Fibroblast of skin of left quadriceps (primary cell): ENCODE measurements at regions not wholly inside any gene's neighbourhood (a gene's known extent, or its start where the extent isn't known, plus 50 kb on each side); places are given as distances from the start of the nearest gene placed in this dataset.

Experiments
- DNase-seq, 2 experiments: peaks; one replicate each; pipeline ENCODE4 v3.0.0-alpha.2; 2013; ENCODE audit warnings: low read depth in 2 of 2

DNA sequence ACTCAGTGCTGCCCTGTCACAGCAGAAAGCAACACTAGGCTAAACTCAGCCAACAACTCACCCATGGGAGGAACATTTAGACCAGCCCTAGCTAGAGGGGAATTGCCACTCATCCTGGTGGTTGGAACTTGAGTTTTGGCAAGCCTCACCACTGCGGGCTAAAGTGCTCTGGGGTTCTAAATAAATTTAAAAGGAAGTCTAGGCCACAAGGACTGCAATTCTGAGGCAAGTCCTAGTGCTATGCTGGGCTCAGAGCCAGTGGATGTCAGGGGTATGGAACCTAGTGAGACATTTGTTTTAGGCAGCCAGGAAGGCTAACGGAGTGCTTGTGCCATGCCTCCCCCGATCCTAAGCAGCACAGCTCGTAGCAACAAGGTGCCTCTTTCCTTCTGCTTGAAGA is 78.0 kb downstream of the RGS13 start:
- no peak for DNase-seq

DNA sequence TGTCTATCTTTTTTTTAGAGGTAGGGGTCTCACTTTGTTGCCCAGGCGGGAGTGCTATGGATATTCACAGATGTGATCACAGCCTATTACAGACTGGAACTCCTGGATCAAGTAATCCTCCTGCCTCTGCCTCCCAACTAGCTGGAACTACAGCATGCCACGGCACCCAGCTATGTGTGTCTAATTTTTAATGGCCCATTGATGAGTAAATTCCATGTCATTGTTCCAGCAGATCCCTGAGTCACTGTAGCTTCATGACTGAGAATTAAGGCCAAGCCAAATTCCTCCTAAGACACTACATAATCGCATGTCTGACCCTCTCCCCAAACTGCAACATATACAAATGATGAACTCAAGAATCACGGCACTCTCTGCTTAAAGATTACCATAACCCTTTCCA is 84.2 kb upstream of the RGS2 start:
- DNase-seq = peak in 1 of 2 experiments; percentile 32

DNA sequence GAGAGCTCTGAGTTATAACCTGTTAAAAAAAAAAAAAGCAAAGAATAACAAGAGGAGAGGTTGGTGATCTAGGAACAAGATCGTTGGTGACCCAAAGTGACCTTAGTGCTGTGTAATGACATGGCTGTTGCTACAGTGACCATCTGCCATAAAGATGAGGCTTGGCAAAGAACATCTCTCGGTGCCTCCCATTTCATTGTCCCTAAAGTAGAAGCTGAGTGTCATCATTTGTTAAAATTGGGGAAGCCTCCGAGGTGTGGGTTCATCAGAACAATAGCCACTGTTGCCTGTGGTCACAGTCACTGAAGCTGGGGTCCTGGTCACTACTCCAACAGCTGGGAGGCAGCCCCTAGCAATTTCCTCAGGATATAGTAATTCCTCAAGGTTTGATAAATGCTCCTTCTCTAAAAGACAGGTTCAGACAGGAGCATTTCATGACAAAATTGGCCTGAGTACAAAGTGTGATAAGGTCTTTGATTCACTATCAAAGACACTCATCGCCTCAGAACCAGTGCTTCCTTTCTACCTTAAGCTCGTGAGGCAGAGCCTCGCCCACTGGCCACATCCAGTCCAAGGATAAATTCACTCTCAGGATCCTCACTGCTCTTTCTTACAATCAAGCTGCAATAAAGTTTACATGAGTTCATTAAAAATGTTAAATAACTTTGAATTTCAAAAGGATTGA is 81.9 kb upstream of the RGS2 start:
- DNase-seq = no peak

DNA sequence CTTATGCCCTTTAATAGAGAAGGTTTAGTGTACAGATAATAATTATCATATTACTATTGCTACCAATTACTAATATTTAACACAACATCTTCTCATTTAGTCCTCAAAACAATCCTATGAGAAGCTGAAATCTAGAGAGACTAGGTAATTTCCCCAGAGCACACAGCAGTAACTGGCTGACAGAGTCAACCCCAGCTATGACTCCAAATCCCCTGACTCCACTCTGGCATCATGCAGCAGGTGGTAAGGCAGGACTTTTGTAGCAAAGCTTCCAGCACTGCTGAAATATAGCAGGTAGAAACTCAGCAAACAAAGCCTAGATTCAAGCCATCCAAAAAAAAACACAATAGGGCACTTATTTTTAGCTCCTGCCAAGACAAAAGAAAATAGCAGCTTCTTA is 79.3 kb upstream of the RGS2 start:
- DNase-seq = no peak

DNA sequence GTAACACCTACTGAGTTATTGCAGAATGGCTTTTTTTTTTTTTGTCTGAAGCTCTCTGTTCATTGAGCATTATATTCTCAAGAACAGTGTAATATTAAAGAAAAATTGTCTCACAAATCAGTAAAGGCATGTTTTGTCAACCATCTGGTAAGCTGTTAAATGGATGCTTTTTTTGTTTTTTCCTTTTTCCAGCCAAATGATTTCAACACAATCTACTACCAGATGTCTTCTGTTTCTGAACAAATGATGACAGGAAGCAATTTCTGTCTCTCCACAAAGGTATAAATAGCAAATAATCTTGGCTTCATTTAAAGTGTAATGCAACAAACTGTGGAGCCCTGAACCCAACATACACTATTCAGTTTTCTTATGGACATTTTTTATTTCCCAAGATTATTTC is 78.6 kb upstream of the RGS2 start:
- peak; percentile 17 to 32 for DNase-seq

DNA sequence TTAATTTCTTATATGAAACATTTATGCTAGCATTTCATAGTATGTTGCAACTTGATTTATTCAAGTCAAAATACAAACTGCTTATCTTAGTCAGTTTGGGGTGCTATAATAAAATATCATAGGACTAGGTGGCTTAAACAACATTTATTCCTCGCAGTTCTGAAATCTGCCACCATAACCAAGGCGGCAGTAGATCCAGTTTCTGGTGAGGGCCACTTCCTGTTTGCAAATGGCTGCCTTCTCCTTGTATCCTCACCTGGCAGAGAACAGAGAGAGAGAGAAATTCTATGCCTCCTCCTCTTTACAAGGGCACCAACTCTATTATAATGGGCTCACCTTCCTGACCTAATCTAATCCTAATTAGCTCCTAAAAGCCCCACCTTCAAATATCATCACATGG is 76.1 kb upstream of the RGS2 start:
- DNase-seq = no peak

DNA sequence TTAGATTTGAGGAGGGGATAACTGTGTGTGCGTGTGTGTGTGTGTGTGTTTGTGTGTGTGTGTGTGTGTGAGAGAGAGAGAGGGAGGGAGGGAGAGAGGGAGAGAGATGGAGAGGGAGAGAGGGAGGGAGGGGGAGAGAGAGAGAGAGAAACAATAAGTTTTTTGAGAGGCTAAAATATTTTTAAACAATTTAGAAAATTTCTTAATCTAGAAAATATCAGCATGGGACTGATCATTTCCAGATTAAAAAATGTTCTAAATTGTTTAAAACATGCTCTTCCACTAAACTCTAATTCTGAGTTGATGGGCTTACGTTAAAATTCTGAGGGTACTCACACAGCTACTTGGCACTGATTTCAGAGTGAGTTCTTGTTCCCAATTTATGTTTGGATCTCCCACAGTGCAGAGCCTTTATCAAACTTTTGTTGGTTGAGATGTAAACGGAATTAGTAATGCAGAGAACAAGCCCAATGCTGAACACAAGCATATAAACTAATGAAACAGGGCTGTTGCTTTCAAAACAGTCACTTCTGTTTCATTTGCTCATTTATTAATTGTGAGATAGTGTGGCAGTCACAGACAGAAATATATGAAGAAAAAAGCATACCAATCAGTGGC is 73.4 kb upstream of the RGS2 start:
- DNase-seq = no peak

DNA sequence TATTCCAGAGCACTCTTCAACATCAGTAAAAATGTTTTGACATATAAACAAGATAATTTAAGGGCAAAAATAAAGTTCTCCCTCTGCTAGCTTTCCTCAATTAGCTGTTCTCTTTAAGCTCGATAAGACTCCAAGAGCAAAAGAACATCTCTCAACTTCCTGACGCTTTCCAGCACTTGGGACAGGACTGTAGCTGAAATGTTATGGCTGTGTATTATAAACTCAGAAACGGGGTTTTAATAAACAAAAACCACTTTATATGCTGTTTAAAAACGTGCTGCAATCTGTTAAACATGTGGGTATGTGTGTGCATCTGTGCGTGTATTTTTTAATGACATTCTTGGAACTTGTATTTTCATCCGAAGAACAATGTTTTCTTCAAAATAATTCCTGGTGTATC is 71.5 kb upstream of the RGS2 start:
- DNase-seq = no peak

DNA sequence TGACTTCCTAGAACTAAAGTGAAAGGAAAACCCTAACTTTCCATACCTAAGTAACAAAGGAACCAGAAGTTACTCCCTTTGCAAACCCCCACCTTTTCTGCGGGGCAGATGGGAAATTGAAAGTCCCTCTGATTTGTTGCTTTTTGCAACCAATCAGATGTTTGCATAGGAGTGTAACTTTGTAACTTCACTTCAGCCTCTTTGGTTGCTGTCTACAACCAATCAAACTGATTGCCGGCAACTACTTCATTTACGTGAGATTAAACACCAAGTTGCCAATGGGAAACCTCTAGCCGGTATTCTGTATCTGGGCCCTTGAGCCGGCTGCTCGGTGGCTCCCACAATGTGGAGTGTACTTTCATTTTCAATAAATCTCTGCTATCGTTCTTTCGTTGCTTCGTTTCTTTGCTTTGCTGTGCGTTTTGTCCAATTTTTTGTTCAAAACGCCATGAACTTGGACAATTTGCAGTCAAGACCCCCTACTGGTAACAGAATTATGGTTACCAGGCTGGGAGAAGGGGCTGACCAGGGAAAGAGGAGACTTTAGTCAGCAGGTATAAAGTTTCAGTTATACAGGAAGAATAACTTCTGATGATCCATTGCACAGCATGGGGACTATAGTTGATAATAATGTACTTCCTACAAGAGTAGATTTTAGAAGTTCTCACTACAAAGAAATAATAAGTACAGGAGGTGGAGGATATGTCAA is 69.2 kb upstream of the RGS2 start:
- DNase-seq = no peak

DNA sequence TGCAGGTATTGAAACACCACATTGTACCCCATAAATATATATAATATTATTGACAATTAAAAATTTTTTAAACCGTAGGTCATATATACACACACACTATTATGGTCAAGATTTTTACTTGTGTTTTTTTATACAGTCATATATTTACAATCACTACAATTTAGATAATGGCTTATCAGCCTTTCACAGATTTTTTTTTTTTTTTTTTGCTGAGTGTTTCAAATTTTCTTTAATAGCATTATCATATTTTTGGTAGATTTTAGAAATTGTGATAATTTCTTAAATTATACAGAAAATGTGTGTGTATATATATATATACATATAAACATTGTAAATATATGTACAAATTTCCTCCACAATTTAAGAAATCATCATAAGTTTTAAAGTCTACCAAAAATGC is 68.6 kb upstream of the RGS2 start:
- no peak for DNase-seq

DNA sequence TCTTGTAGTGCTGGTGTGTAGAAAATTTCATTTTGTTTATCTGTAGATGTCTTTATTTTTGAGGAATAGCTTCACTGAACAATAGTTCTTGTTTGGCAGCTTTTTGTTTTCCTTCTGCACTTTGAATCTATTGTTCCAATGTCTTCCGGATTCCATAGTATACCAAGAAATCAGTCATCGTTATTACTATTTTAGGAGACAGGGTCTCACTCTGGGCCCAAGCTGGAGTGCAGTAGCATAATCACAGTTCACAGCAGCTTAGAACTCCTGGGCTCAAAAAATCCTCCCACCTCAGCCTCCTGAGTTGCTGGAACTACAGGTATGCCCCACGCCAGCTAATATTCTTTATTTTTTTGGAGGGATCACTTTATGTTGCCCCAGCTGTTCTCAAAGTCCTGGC is 67.7 kb upstream of the RGS2 start:
- DNase-seq = no peak

DNA sequence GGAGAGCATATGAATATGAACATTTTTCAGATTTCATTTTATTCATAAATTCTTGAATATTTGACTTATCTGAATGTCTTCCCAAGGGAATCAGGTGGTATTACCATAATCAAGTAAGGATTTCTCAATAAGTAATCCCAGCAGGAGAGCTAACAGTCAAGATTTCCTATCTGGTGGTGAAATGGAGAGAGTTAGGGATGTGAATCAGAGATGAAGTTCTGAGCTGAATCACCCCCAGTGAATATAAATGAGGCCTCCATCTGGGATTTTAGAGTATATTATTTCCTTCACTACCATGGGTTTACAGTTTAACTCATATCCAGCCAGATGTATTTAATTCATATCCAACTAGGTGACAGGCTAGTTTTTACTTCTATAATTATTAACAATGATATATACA is 61.5 kb upstream of the RGS2 start:
- peak; percentile 58 to 63 for DNase-seq

DNA sequence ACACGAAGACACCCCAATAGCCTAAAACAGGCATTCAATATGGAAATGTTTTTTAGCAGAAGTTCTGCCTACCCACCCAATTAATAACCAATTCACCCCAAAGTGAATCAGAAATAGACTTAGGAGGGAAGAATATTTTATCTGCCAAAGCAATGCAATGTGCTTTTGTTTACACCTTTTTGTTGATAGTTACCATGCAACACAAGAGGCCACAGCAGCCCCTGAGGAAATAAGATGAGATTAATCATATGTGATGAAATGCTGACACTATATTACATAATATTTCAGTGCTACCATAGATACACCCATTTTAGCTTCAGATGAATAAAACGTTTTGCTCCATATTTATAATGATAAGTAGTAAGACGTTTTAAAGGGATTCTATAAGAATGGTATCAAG is 60.9 kb upstream of the RGS2 start:
- no peak for DNase-seq

DNA sequence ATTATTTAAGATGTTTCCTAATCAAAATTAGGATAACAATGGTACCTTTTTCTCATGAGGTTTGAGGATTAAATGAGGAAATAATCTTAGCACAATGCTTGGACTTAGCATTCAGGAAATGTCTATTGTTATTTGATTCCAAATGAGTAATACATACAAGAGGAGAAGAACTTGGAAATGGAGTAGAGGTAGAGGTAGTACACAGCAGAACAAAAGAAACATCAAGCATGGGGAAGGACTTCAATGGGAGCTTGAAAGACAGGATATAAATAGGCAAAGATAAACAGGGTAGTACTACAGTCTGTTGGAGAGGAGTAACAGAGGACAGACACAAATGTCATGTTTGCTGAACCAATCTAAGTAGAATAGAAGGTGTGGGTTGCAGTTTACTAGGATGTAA is 59.5 kb upstream of the RGS2 start:
- no peak for DNase-seq

DNA sequence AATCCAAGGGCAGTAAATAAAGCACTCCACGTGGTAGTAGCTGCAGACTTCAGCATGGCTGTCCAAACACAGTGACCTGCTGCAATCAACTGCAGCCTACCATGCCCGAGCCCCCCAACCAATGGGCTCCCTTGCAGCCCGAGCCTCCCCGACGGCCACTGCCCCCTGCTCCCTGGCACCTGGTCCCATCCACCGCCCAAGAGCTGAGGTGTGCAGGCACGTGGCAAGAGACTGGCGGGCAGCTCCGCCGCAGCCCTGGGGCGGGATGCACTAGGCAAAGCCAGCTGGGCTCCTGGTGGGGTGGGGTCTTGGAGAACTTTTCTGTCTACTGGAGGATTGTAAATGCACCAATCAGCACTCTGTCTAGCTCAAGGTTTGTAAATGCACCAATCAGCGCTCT is 57.6 kb upstream of the RGS2 start:
- no peak for DNase-seq

DNA sequence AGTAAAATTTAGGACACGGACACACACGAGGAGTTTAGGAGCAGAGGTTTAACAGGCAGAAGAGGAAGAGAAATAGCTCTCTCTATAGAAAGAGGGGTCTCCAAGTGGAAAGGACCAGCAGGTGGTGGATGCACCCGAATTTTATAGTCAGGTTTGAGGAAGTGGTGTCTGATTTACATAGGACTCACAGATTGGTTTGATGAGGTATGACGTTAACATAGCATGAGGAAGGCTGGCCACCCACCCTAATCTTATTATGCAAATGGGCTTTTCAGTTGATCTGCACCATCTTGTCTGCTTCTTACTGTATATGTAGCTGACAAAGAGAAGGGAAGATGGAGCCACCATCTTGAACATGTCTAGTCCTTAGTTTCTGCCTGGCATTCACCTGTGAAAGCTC is 52.5 kb upstream of the RGS2 start:
- DNase-seq = no peak

DNA sequence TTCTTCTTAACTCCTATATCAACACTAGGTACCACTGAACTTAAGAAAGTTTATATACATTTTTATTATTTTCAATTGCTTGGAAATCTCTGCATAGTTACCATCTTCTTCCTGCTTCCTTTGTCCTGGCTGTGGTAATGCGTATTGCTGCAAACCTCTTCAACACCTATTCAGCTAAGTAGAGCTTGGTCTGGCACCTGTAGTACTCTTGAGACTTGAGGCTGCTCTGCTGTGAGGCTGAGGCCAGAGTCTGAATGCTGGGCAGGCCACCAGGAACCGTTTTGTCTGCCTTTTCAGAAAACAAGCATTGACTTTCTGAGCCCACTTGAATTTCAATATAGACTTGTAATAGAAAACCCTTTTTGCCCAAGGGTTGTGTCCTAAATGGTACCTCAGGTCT is 52.0 kb upstream of the RGS2 start:
- DNase-seq = no peak

DNA sequence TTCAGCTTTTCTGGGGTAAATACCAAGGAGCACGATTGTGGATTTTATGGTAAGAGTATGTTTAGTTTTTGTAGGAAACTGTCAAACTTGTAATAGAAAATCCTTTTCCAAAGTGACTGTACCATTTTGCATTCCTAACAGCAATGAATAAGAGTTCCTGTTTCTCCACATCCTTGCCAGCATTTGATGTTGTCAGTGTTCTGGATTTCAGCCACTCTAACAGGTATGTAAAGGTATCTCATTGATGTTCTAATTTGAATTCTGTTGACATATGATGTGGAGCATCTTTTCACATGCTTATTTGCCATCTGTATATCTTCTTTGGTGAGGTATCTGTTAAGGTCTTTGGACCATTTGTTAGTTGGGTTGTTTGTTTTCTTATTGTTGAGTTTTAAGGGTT is 50.3 kb upstream of the RGS2 start:
- no peak for DNase-seq
